ENCODE measurements at regions not wholly inside any gene's neighbourhood (a gene's known extent, or its start where the extent isn't known, plus 50 kb on each side); places are given as distances from the start of the nearest gene placed in this dataset.

DNA sequence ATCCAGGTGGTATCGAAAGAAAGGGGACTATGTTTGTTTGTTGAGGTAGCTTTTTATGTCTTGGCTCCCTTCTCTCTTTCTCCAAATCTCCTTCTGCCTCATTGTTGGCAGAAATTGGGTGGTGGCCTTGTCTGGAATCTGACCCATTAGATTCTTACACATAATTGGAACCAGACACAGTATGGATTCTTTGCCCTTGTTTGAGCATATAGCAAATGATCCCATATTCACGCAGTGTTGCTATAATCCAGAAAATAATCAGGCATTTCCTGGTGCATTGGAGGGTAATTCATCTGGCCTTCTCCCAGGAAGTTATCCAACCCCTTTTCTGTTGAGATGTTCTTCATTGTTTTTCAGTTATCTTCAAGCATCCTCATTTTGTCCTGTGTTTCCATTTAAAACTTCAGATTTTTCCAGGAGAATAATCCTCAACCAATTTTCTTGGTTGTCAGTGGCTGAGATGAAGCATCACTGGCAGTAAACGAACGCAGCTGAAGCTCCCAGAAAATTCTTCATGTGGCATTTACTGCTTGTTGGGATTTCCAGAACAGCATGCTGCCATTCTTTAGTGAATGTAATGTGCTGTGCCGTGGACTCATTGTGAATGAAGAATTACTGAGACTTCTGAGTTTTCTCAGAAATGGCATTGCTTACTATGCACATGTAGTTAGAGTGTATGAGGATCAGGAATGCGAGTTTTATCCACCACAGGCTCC lies 70.5 kb upstream of the NTRK2 start:
- H3K9me3 ChIP-seq, result no peaks in the 10 kb centered on the region
- H3K4me1 ChIP-seq, result no peaks in the 10 kb centered on the region
- DNase-seq, result no peak
- intact Hi-C loops (cut with DNase I), result no loop called here
- H3K27me3 ChIP-seq, result no peaks in the 10 kb centered on the region
- H3K36me3 ChIP-seq, result no peaks in the 10 kb centered on the region
- no peak overlapping the region for H3K4me3 ChIP-seq
- no peak for TF ChIP-seq EP300 (IDR thresholded peaks at IDR 0.05)
- TF ChIP-seq, protein P1, sequence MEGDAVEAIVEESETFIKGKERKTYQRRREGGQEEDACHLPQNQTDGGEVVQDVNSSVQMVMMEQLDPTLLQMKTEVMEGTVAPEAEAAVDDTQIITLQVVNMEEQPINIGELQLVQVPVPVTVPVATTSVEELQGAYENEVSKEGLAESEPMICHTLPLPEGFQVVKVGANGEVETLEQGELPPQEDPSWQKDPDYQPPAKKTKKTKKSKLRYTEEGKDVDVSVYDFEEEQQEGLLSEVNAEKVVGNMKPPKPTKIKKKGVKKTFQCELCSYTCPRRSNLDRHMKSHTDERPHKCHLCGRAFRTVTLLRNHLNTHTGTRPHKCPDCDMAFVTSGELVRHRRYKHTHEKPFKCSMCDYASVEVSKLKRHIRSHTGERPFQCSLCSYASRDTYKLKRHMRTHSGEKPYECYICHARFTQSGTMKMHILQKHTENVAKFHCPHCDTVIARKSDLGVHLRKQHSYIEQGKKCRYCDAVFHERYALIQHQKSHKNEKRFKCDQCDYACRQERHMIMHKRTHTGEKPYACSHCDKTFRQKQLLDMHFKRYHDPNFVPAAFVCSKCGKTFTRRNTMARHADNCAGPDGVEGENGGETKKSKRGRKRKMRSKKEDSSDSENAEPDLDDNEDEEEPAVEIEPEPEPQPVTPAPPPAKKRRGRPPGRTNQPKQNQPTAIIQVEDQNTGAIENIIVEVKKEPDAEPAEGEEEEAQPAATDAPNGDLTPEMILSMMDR (IDR thresholded peaks at IDR 0.05), result no peak
- TF ChIP-seq POLR2A (IDR thresholded peaks at IDR 0.05), result no peak
- no peak for TF ChIP-seq POLR2AphosphoS5 (IDR thresholded peaks at IDR 0.05)
- H3K27ac ChIP-seq, result no peak overlapping the region
- WGBS, 2 donors, result 73 to 82% methylated on average over 6 of the region's 6 CpGs

DNA sequence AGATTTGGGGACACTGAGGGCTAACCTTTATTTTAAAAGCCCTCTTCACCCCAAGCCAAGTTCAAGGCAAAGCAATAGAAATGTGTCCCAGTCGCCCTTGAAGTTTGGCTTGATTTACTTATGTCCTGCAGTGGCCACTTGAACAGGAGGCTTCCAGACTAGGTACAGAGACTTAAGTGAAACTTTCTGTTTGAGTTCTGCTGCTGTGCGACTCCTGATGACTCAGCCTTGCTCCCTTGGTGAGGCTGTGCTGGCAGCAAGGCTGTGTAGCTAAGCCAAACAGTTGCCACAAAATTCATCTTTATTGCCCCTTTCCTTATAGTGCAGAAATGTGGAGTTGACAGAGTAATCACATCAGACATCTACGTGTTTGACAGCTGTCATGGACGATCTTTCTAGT lies 68.8 kb upstream of the NTRK2 start:
- no peak overlapping the region for H3K4me3 ChIP-seq
- TF ChIP-seq, protein P1 (IDR thresholded peaks at IDR 0.05), result no peak
- no peak for TF ChIP-seq EP300 (IDR thresholded peaks at IDR 0.05)
- TF ChIP-seq POLR2A (IDR thresholded peaks at IDR 0.05), result no peak
- no peak overlapping the region for H3K27ac ChIP-seq
- no peaks in the 10 kb centered on the region for H3K4me1 ChIP-seq
- H3K27me3 ChIP-seq, result no peaks in the 10 kb centered on the region
- intact Hi-C loops (cut with DNase I), result no loop called here
- no peak for DNase-seq
- no peaks in the 10 kb centered on the region for H3K36me3 ChIP-seq
- 47 to 69% methylated on average over 4 of the region's 4 CpGs for WGBS, 2 donors
- H3K9me3 ChIP-seq, result no peaks in the 10 kb centered on the region

DNA sequence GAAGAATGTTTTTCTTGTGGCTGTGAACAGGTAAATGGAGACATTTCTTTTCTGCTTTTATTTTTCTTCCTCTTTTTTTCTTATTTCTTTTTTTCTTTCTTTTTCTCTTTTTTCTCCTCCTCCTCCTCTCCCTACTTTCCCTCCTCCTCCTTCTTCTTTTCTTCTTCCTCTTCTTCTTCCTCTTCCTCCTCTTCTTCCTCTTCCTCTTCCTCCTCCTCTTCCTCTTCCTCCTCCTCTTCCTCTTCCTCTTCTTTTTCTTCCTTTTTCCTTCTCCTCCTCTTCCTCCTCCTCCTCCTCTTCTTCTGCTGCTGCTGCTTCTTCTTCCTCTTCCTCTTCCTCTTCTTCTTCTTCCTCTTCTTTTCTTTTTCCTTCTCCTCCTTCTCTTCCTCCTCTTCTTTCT lies 65.3 kb upstream of the NTRK2 start:
- Histone ChIP-seq H3K4me3 (no peak overlapping the region), H3K36me3 (no peaks in the 10 kb centered on the region), H3K4me1 (no peaks in the 10 kb centered on the region), H3K27ac (no peak overlapping the region), H3K9me3 (no peaks in the 10 kb centered on the region), H3K27me3 (no peaks in the 10 kb centered on the region)
- DNase-seq, result no peak
- no peak for TF ChIP-seq POLR2A (IDR thresholded peaks at IDR 0.05)
- no peak for TF ChIP-seq POLR2AphosphoS5 (IDR thresholded peaks at IDR 0.05)
- TF ChIP-seq EP300 (IDR thresholded peaks at IDR 0.05), result no peak
- TF ChIP-seq, protein P1 (IDR thresholded peaks at IDR 0.05), result no peak
- intact Hi-C loops (cut with DNase I), result no loop called here

DNA sequence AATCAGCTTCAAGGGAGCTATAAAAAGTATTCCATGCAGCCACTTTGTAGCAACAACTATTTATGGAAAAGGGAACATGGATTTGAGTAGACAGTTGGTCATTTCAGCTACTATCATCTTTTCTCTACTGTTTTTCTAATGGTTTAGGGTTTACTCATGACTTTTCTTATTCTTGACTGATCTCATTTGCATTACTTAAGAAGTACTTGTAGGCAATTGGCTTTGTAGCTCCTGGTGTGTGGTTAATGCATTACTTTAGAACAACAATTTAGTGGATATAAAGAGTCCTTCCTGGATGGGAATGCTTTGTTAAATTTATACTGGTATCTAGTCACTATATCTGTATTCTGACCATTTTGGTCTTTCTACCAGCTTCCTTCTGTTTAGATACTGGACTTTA lies 59.8 kb upstream of the NTRK2 start:
- Histone ChIP-seq H3K27me3 (no peaks in the 10 kb centered on the region), H3K36me3 (no peaks in the 10 kb centered on the region), H3K9me3 (peaks cover 0 to 2% (median 0%) of the 10 kb centered on the region in 4 donors), H3K27ac (no peak overlapping the region), H3K4me1 (no peaks in the 10 kb centered on the region), H3K4me3 (no peak overlapping the region)
- DNase-seq, result no peak
- intact Hi-C loops (cut with DNase I), result no loop called here
- TF ChIP-seq POLR2A (IDR thresholded peaks at IDR 0.05) (no peak), EP300 (IDR thresholded peaks at IDR 0.05) (no peak), POLR2AphosphoS5 (IDR thresholded peaks at IDR 0.05) (no peak)
- TF ChIP-seq, protein P1 (IDR thresholded peaks at IDR 0.05), result no peak

DNA sequence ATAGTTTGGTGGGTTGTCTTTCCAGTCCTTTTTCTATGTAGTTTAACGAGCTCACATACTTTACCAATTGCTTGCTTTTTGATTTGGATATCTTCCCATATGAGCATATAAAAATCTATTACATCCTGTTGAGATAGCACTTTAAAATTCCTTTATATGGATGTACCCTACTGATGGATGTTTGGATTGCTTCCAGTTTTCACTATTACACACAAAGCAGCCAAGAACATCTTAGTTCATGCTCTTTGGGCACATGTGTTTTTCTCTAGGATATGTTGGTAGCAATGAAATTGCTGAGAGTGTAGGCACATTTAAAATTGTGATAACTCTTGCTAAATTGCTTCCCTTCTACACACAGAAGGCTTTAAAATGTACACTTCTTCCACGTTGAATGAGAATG lies 56.1 kb upstream of the NTRK2 start:
- no peaks in the 10 kb centered on the region for H3K36me3 ChIP-seq
- intact Hi-C loops (cut with DNase I), result no loop called here
- no peak overlapping the region for H3K4me3 ChIP-seq
- no peaks in the 10 kb centered on the region for H3K4me1 ChIP-seq
- TF ChIP-seq POLR2AphosphoS5 (IDR thresholded peaks at IDR 0.05), result no peak
- no peak for TF ChIP-seq POLR2A (IDR thresholded peaks at IDR 0.05)
- 43 to 73% methylated on average over 2 of the region's 2 CpGs for WGBS, 2 donors
- H3K27ac ChIP-seq, result no peak overlapping the region
- no peaks in the 10 kb centered on the region for H3K27me3 ChIP-seq
- no peak for DNase-seq
- peaks cover 0 to 2% (median 0%) of the 10 kb centered on the region in 4 donors for H3K9me3 ChIP-seq

Measured in sigmoid colon (tissue), 6 donors.